ENCODE measurements at regions not wholly inside any gene's neighbourhood (a gene's known extent, or its start where the extent isn't known, plus 50 kb on each side); places are given as distances from the start of the nearest gene placed in this dataset.

DNA sequence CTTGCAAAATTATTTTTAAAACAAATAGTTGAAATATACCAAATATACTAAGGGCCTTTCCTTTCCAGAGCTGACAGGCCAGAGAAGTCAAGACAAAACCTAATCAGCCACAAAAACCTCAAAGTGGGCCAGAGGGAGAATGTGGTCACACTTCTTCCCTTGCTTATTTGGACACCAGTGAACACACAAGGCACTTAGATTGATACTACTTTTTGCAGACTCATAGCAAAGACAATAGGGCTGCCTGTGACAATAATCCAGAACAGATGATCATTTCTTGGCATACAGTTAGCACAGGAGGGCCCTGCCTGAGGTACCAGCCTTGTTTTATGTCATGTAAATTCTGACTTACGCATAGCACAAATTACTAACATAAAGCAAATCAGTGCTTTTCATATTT, 215.7 kb upstream of the NEIL3 start:
- in situ Hi-C loops (cut with MboI; ENCODE audit: low sequenced_read_pairs): no loop called here
- Histone ChIP-seq H3K4me3 (no peak overlapping the region), H3K9me3 (no peaks in the 10 kb centered on the region), H3K36me3 (replicated peaks) (no peaks in the 10 kb centered on the region), H3K27me3 (ENCODE audit: low read depth) (no peaks in the 10 kb centered on the region), H3K4me1 (no peaks in the 10 kb centered on the region)
- no peak for DNase-seq (ENCODE audit: low spot score in 2 of 2)

- H3K4me3 ChIP-seq: no peak overlapping the region
- no peaks in the 10 kb centered on the region for H3K36me3 ChIP-seq (replicated peaks)
- H3K9me3 ChIP-seq: no peaks in the 10 kb centered on the region
- H3K4me1 ChIP-seq: no peaks in the 10 kb centered on the region
- in situ Hi-C loops (cut with MboI; ENCODE audit: low sequenced_read_pairs): no loop called here
- H3K27me3 ChIP-seq (ENCODE audit: low read depth): no peaks in the 10 kb centered on the region
- DNase-seq (ENCODE audit: low spot score in 2 of 2): no peak
Measured at GRCh38 chr4:177097291-177097690, 212.4 kb upstream of the NEIL3 start.

DNA sequence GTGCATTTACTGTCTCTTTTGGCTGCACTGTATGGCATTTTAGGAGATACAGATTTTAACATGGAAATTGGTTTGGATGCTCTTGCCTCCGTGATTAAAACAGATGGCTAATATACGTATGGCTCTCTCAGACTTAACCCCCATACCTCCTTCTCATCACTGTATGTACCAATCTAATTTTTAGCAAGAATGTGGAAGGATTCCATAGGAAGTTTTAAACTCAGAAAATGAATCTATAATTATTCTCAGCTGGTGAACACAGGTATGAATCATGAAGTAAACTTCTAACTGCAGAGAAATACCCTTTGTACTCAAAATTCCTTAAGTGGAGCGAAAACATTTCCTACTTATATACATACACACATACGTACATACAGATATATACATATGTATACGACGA, 210.5 kb upstream of the NEIL3 start:
- in situ Hi-C loops (cut with MboI; ENCODE audit: low sequenced_read_pairs): no loop called here
- Histone ChIP-seq H3K4me3 (no peak overlapping the region), H3K9me3 (no peaks in the 10 kb centered on the region)

GRCh38 chr4:177100307-177100706, 209.4 kb upstream of the NEIL3 start:
- Histone ChIP-seq H3K4me3 (no peak overlapping the region), H3K9me3 (no peaks in the 10 kb centered on the region), H3K27me3 (ENCODE audit: low read depth) (no peaks in the 10 kb centered on the region), H3K4me1 (no peaks in the 10 kb centered on the region), H3K36me3 (replicated peaks) (no peaks in the 10 kb centered on the region)
- DNase-seq (ENCODE audit: low spot score in 2 of 2): no peak
- in situ Hi-C loops (cut with MboI; ENCODE audit: low sequenced_read_pairs): no loop called here

More for the DNA sequence above, 210.5 kb upstream of the NEIL3 start:
- no peaks in the 10 kb centered on the region for H3K27me3 ChIP-seq (ENCODE audit: low read depth)
- no peaks in the 10 kb centered on the region for H3K36me3 ChIP-seq (replicated peaks)
- no peaks in the 10 kb centered on the region for H3K4me1 ChIP-seq
- DNase-seq (ENCODE audit: low spot score in 2 of 2): no peak

- Histone ChIP-seq H3K36me3 (replicated peaks) (no peaks in the 10 kb centered on the region), H3K9me3 (no peaks in the 10 kb centered on the region), H3K4me3 (no peak overlapping the region), H3K27me3 (ENCODE audit: low read depth) (no peaks in the 10 kb centered on the region), H3K4me1 (no peaks in the 10 kb centered on the region)
- DNase-seq (ENCODE audit: low spot score in 2 of 2): no peak
- in situ Hi-C loops (cut with MboI; ENCODE audit: low sequenced_read_pairs): no loop called here
Measured at GRCh38 chr4:177103619-177104018, 206.1 kb upstream of the NEIL3 start.

- H3K4me1 ChIP-seq: no peaks in the 10 kb centered on the region
- in situ Hi-C loops (cut with MboI; ENCODE audit: low sequenced_read_pairs): no loop called here
- no peaks in the 10 kb centered on the region for H3K27me3 ChIP-seq (ENCODE audit: low read depth)
- no peak for DNase-seq (ENCODE audit: low spot score in 2 of 2)
- no peak overlapping the region for H3K4me3 ChIP-seq
- H3K9me3 ChIP-seq: no peaks in the 10 kb centered on the region
- no peaks in the 10 kb centered on the region for H3K36me3 ChIP-seq (replicated peaks)
Measured at GRCh38 chr4:177105536-177105935, 204.1 kb upstream of the NEIL3 start.

- no peaks in the 10 kb centered on the region for H3K27me3 ChIP-seq (ENCODE audit: low read depth)
- H3K4me3 ChIP-seq: no peak overlapping the region
- H3K4me1 ChIP-seq: no peaks in the 10 kb centered on the region
- in situ Hi-C loops (cut with MboI; ENCODE audit: low sequenced_read_pairs): no loop called here
- no peaks in the 10 kb centered on the region for H3K36me3 ChIP-seq (replicated peaks)
- no peaks in the 10 kb centered on the region for H3K9me3 ChIP-seq
- no peak for DNase-seq (ENCODE audit: low spot score in 2 of 2)
Measured at GRCh38 chr4:177107288-177107921, 202.3 kb upstream of the NEIL3 start.

- H3K9me3 ChIP-seq: no peaks in the 10 kb centered on the region
- H3K27me3 ChIP-seq (ENCODE audit: low read depth): no peaks in the 10 kb centered on the region
- in situ Hi-C loops (cut with MboI; ENCODE audit: low sequenced_read_pairs): no loop called here
- H3K4me1 ChIP-seq: no peaks in the 10 kb centered on the region
- H3K4me3 ChIP-seq: no peak overlapping the region
- H3K36me3 ChIP-seq (replicated peaks): no peaks in the 10 kb centered on the region
- DNase-seq (ENCODE audit: low spot score in 2 of 2): no peak
Measured at GRCh38 chr4:177108708-177109107, 201.0 kb upstream of the NEIL3 start.

DNA sequence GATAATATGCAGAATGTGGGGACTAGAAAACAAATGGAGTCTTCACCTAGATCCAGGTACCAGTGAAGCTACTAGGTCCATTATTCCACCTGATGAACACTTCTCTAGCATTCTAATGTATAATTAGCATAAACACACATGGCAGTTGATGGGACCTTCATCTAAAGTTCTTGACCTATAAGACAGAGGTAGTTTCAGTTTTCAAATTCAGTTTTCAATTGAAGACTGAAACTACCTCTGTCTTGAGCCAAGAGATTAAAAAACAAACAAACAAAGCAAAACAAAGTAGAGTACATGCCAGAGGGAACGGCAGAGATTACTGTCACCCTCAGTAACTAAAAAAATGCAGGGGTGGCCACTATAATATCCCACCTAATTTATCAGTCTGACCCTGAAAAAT, 199.9 kb upstream of the NEIL3 start:
- in situ Hi-C loops (cut with MboI; ENCODE audit: low sequenced_read_pairs): no loop called here
- no peak for DNase-seq (ENCODE audit: low spot score in 2 of 2)
- Histone ChIP-seq H3K9me3 (no peaks in the 10 kb centered on the region), H3K4me1 (no peaks in the 10 kb centered on the region), H3K27me3 (ENCODE audit: low read depth) (no peaks in the 10 kb centered on the region), H3K36me3 (replicated peaks) (no peaks in the 10 kb centered on the region), H3K4me3 (no peak overlapping the region)

DNA sequence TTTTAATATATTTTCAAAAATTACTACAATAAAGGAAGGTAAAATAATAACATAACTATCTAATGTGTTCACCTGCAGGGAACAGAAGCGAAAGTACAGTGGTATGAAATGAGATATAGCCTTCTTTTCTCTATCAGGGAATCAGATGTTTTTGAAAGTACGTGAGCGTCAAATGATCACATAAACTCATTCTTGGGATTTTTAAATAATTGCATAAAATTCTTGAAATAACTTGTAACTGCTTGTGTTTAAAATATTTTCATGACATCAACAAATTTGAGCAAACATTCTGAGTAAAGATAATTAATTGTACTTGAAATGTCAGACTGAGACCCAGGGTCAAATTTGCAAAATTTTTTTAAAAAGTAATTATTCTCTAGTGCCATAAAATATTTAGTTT, 193.5 kb upstream of the NEIL3 start:
- Histone ChIP-seq H3K4me3 (no peak overlapping the region), H3K27me3 (ENCODE audit: low read depth) (no peaks in the 10 kb centered on the region), H3K4me1 (no peaks in the 10 kb centered on the region), H3K9me3 (no peaks in the 10 kb centered on the region), H3K36me3 (replicated peaks) (no peaks in the 10 kb centered on the region)
- DNase-seq (ENCODE audit: low spot score in 2 of 2): no peak
- in situ Hi-C loops (cut with MboI; ENCODE audit: low sequenced_read_pairs): no loop called here

DNA sequence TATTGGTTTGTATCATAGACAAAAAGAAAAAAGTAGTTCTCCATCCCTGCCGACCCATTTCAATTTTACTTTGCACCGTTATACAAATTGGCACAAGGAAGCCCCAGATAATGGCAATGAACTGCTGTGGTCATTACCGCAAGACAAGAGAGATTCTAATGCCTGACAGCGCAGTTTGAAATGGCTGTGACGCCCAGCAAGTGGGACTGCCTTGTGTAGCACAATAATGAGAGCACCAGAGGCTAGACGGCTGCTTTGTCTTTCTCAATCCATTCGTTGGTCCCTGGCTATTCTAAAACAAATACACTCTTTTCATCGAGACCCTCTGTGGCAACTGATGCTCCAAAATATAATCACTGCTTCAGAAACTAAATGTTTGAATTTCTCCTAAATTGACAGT, 192.4 kb upstream of the NEIL3 start:
- in situ Hi-C loops (cut with MboI; ENCODE audit: low sequenced_read_pairs): no loop called here
- no peaks in the 10 kb centered on the region for H3K27me3 ChIP-seq (ENCODE audit: low read depth)
- H3K4me3 ChIP-seq: no peak overlapping the region
- H3K36me3 ChIP-seq (replicated peaks): no peaks in the 10 kb centered on the region
- no peaks in the 10 kb centered on the region for H3K9me3 ChIP-seq
- peak; percentile 42 to 56 for DNase-seq (ENCODE audit: low spot score in 2 of 2)
- no peaks in the 10 kb centered on the region for H3K4me1 ChIP-seq

DNA sequence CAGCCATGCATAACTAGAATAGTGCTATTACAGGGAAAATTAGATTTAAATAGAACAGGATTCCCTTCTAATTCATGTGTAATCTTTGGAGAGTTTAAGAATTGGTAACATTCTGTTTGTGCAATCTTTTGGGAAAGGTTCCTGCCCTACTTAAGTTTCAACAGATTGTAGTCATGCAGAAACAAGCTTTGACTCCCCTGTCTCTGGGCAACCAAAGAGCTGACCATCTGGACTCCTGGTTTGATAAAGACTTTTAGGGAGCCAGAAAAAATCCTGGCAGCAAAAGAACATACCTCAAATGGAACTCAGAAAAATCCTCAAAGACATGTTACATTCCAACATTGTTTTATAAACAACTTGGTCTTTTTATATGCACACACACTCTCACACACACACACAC, 191.1 kb upstream of the NEIL3 start:
- in situ Hi-C loops (cut with MboI; ENCODE audit: low sequenced_read_pairs): no loop called here
- Histone ChIP-seq H3K36me3 (replicated peaks) (no peaks in the 10 kb centered on the region), H3K4me1 (no peaks in the 10 kb centered on the region), H3K27me3 (ENCODE audit: low read depth) (no peaks in the 10 kb centered on the region), H3K4me3 (no peak overlapping the region), H3K9me3 (no peaks in the 10 kb centered on the region)
- no peak for DNase-seq (ENCODE audit: low spot score in 2 of 2)

- H3K27me3 ChIP-seq (ENCODE audit: low read depth): no peaks in the 10 kb centered on the region
- H3K9me3 ChIP-seq: no peaks in the 10 kb centered on the region
- no peak overlapping the region for H3K4me3 ChIP-seq
- no peaks in the 10 kb centered on the region for H3K4me1 ChIP-seq
- no peaks in the 10 kb centered on the region for H3K36me3 ChIP-seq (replicated peaks)
- in situ Hi-C loops (cut with MboI; ENCODE audit: low sequenced_read_pairs): no loop called here
- no peak for DNase-seq (ENCODE audit: low spot score in 2 of 2)
Measured at GRCh38 chr4:177119021-177119471, 190.6 kb upstream of the NEIL3 start.

- DNase-seq (ENCODE audit: low spot score in 2 of 2): no peak
- Histone ChIP-seq H3K27me3 (ENCODE audit: low read depth) (no peaks in the 10 kb centered on the region), H3K4me3 (no peak overlapping the region), H3K4me1 (no peaks in the 10 kb centered on the region), H3K9me3 (no peaks in the 10 kb centered on the region), H3K36me3 (replicated peaks) (no peaks in the 10 kb centered on the region)
- in situ Hi-C loops (cut with MboI; ENCODE audit: low sequenced_read_pairs): no loop called here
Measured at GRCh38 chr4:177119691-177120090, 190.0 kb upstream of the NEIL3 start.

DNA sequence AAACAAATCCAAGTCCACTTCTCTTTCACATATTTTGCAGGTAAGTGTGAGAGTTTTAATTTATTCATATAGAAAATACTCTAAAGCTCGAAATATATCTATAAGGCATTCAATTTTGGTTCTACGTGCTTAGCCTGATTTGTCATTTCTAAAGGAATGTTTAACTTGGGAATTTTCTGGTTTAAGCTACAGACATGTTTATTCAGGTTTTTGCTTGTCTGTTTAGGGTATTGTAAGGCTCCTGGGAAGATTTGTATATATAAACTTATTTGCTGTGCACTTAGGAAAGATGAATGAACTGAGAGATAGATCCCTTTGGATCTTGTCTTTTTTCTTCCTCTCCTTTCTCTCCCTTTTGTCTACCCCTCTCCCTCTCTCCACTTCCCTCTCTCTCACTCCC, 185.9 kb upstream of the NEIL3 start:
- no peaks in the 10 kb centered on the region for H3K9me3 ChIP-seq
- no peak for DNase-seq (ENCODE audit: low spot score in 2 of 2)
- no peak overlapping the region for H3K4me3 ChIP-seq
- no peaks in the 10 kb centered on the region for H3K36me3 ChIP-seq (replicated peaks)
- H3K27me3 ChIP-seq (ENCODE audit: low read depth): 0 out of 2 replicates have a peak, but pooled peaks cover 3% of the 10 kb centered on the region
- in situ Hi-C loops (cut with MboI; ENCODE audit: low sequenced_read_pairs): no loop called here
- H3K4me1 ChIP-seq: no peaks in the 10 kb centered on the region
